OCI-LY1 (cell line): ENCODE measurements at regions not wholly inside any gene's neighbourhood (a gene's known extent, or its start where the extent isn't known, plus 50 kb on each side); places are given as distances from the start of the nearest gene placed in this dataset.

Experiments used
- H2AFZ ChIP-seq: fragments of 200-600 bp; sonication (generic), shearing (Covaris generic); 2 replicates; pipeline ENCODE4 v1.6.0; 2014; ENCODE audit warnings: antibody characterized with exemption, mild to moderate bottlenecking, low read length
- H3F3A ChIP-seq: fragments of 200-600 bp; sonication (generic), shearing (Covaris generic); 2 replicates; pipeline ENCODE4 v1.6.0; 2014; ENCODE audit warnings: mild to moderate bottlenecking, antibody characterized with exemption, low read length, moderate library complexity; ENCODE audit not compliant: insufficient read depth
- H3K27ac ChIP-seq: fragments of 200-600 bp; sonication (generic); 2 replicates; pipeline ENCODE4 v1.5.1; 2014; ENCODE audit warnings: low read length, mixed run types, mild to moderate bottlenecking, low read depth; ENCODE audit not compliant: poor library complexity, severe bottlenecking
- H3K27me3 ChIP-seq: fragments of 200-600 bp; sonication (generic); 2 replicates; pipeline ENCODE4 v1.6.0; 2014; ENCODE audit warnings: antibody characterized with exemption, mild to moderate bottlenecking, low read length, moderate library complexity; ENCODE audit not compliant: insufficient read depth
- H3K36me3 ChIP-seq: fragments of 200-600 bp; sonication (generic); 2 replicates; pipeline ENCODE4 v1.6.1; 2014; ENCODE audit warnings: mild to moderate bottlenecking, antibody characterized with exemption, low read length, moderate library complexity, mixed read lengths; ENCODE audit not compliant: insufficient read depth
- H3K4me1 ChIP-seq: fragments of 200-600 bp; sonication (generic); 2 replicates; pipeline ENCODE4 v1.5.1; 2014; ENCODE audit warnings: mild to moderate bottlenecking, low read length, moderate library complexity; ENCODE audit not compliant: insufficient read depth, severe bottlenecking
- H3K4me2 ChIP-seq: fragments of 200-600 bp; sonication (generic), shearing (Covaris generic); 2 replicates; pipeline ENCODE4 v1.6.1; 2014; ENCODE audit warnings: low read length
- H3K4me3 ChIP-seq: fragments of 200-600 bp; sonication (generic); 2 replicates; pipeline ENCODE4 v1.5.1; 2014; ENCODE audit warnings: low read length, low read depth, mild to moderate bottlenecking, mixed read lengths; ENCODE audit not compliant: poor library complexity, severe bottlenecking
- H3K79me2 ChIP-seq: fragments of 200-600 bp; shearing (Covaris generic); 2 replicates; pipeline ENCODE4 v1.6.1; 2016; ENCODE audit warnings: mixed run types, low read length, mixed read lengths; ENCODE audit not compliant: insufficient read depth
- H3K9ac ChIP-seq: fragments of 200-600 bp; sonication (generic), shearing (Covaris generic); 2 replicates; pipeline ENCODE4 v1.6.1; 2014; ENCODE audit warnings: mild to moderate bottlenecking, low read length, mixed read lengths
- H3K9me2 ChIP-seq: fragments of 200-600 bp; sonication (generic), shearing (Covaris generic); 2 replicates; pipeline ENCODE4 v1.6.1; 2014; ENCODE audit warnings: low read depth, mild to moderate bottlenecking, low read length, mixed read lengths
- H3K9me3 ChIP-seq: fragments of 200-600 bp; shearing (Covaris generic); 2 replicates; pipeline ENCODE4 v1.6.1; 2014; ENCODE audit warnings: low read length, mixed read lengths
- H4K20me1 ChIP-seq: fragments of 200-600 bp; sonication (generic), shearing (Covaris generic); 2 replicates; pipeline ENCODE4 v1.6.0; 2016; ENCODE audit warnings: mild to moderate bottlenecking, low read length; ENCODE audit not compliant: insufficient read depth
- CTCF ChIP-seq: fragments of 200-600 bp; sonication (generic), shearing (Covaris generic); IDR thresholded peaks from 2 replicates; pipeline ENCODE4 v1.5.1; 2017; ENCODE audit warnings: mild to moderate bottlenecking, antibody characterized with exemption, low read length, moderate library complexity, mixed read lengths
- EZH2 ChIP-seq: fragments of 200-600 bp; sonication (generic), shearing (Covaris generic); IDR thresholded peaks from 2 replicates; pipeline ENCODE4 v1.8.0; 2017; ENCODE audit warnings: borderline replicate concordance, mixed run types, mild to moderate bottlenecking, antibody characterized with exemption, low read length, moderate library complexity, mixed read lengths

- TF ChIP-seq CTCF (no peak), EZH2 (no peak)
- Histone ChIP-seq H3K27ac (no peak overlapping the region), H3K9me3 (no peaks in the 10 kb centered on the region), H2AFZ (no peak overlapping the region), H3K4me1 (no peaks in the 10 kb centered on the region), H4K20me1 (no peaks in the 10 kb centered on the region), H3K4me2 (no peak overlapping the region), H3K36me3 (no peaks in the 10 kb centered on the region), H3F3A (no peaks in the 10 kb centered on the region), H3K9me2 (no peaks in the 10 kb centered on the region), H3K27me3 (no peaks in the 10 kb centered on the region; the same call in 1 of the 2 replicates), H3K9ac (no peak overlapping the region), H3K4me3 (no peak overlapping the region), H3K79me2 (no peaks in the 10 kb centered on the region)
Observed at GRCh38 chr2:238989484-238989883, 141.6 kb downstream of the TWIST2 start.

GRCh38 chr2:238994432-238994831, 146.5 kb downstream of the TWIST2 start:
- Histone ChIP-seq H3K9me2 (no peaks in the 10 kb centered on the region), H2AFZ (no peak overlapping the region), H4K20me1 (no peaks in the 10 kb centered on the region), H3K36me3 (no peaks in the 10 kb centered on the region), H3K27ac (no peak overlapping the region), H3F3A (no peaks in the 10 kb centered on the region), H3K4me1 (no peaks in the 10 kb centered on the region), H3K4me2 (no peak overlapping the region), H3K27me3 (no peaks in the 10 kb centered on the region; the same call in 1 of the 2 replicates), H3K9me3 (no peaks in the 10 kb centered on the region), H3K4me3 (no peak overlapping the region), H3K79me2 (no peaks in the 10 kb centered on the region), H3K9ac (no peak overlapping the region)
- TF ChIP-seq EZH2 (no peak), CTCF (no peak)

- H3F3A ChIP-seq: no peaks in the 10 kb centered on the region
Observed at GRCh38 chr2:238994876-238995275, 147.0 kb downstream of the TWIST2 start.

More at GRCh38 chr2:238994876-238995275, 147.0 kb downstream of the TWIST2 start:
- H3K27ac ChIP-seq: no peak overlapping the region
- no peaks in the 10 kb centered on the region; the same call in 1 of the 2 replicates for H3K27me3 ChIP-seq
- no peak overlapping the region for H3K4me2 ChIP-seq
- TF ChIP-seq CTCF (no peak), EZH2 (no peak)
- H3K79me2 ChIP-seq: no peaks in the 10 kb centered on the region
- H4K20me1 ChIP-seq: no peaks in the 10 kb centered on the region
- no peaks in the 10 kb centered on the region for H3K36me3 ChIP-seq
- no peak overlapping the region for H3K9ac ChIP-seq
- H3K9me2 ChIP-seq: no peaks in the 10 kb centered on the region
- H3K4me3 ChIP-seq: no peak overlapping the region
- no peaks in the 10 kb centered on the region for H3K9me3 ChIP-seq
- no peaks in the 10 kb centered on the region for H3K4me1 ChIP-seq
- H2AFZ ChIP-seq: no peak overlapping the region
